HG02943 (cell line): ENCODE measurements at regions not wholly inside any gene's neighbourhood (a gene's known extent, or its start where the extent isn't known, plus 50 kb on each side); places are given as distances from the start of the nearest gene placed in this dataset.
"Not testable (repeated sequence)": the region's sequence is repeated elsewhere in the genome, so short reads cannot be mapped to it uniquely, and the experiment has no call there.

ENCODE experiments used
- ATAC-seq: cut with Tn5 transposase; IDR thresholded peaks from one replicate; pipeline ENCODE4 v1.9.1; 2021; ENCODE audit warnings: mild to moderate bottlenecking, low read depth, moderate library complexity; ENCODE audit not compliant: unreplicated experiment

GRCh38 chr1:120465900-120466299 lies 51.1 kb downstream of the NBPF8 start:
- not testable (repeated sequence) for ATAC-seq

GRCh38 chr1:120477663-120478062 lies 62.8 kb downstream of the NBPF8 start:
- ATAC-seq = not testable (repeated sequence)

GRCh38 chr1:120478400-120478799 lies 63.6 kb downstream of the NBPF8 start:
- ATAC-seq = not testable (repeated sequence)

- not testable (repeated sequence) for ATAC-seq
These were observed 72.7 kb downstream of the NBPF8 start for GRCh38 chr1:120487542-120487941.

- not testable (repeated sequence) for ATAC-seq
These were observed 74.4 kb downstream of the NBPF8 start for GRCh38 chr1:120489217-120489616.

- not testable (repeated sequence) for ATAC-seq
These were observed 82.3 kb downstream of the NBPF8 start for GRCh38 chr1:120497145-120497544.

- not testable (repeated sequence) for ATAC-seq
These were observed 88.4 kb downstream of the NBPF8 start for GRCh38 chr1:120503284-120503683.

GRCh38 chr1:120506352-120506751 lies 91.5 kb downstream of the NBPF8 start:
- ATAC-seq = not testable (repeated sequence)

GRCh38 chr1:120508351-120508750 lies 93.5 kb downstream of the NBPF8 start:
- not testable (repeated sequence) for ATAC-seq

- not testable (repeated sequence) for ATAC-seq
These were observed 94.4 kb downstream of the NBPF8 start for GRCh38 chr1:120509258-120509657.

GRCh38 chr1:120513099-120513498 lies 98.3 kb downstream of the NBPF8 start:
- not testable (repeated sequence) for ATAC-seq

GRCh38 chr1:120513531-120513930 lies 98.7 kb downstream of the NBPF8 start:
- ATAC-seq = not testable (repeated sequence)

- ATAC-seq = not testable (repeated sequence)
These were observed 104.4 kb downstream of the NBPF8 start for GRCh38 chr1:120519196-120519595.

- not testable (repeated sequence) for ATAC-seq
These were observed 109.6 kb downstream of the NBPF8 start for GRCh38 chr1:120524416-120524815.

- ATAC-seq = not testable (repeated sequence)
These were observed 110.6 kb downstream of the NBPF8 start for GRCh38 chr1:120525386-120525785.

- not testable (repeated sequence) for ATAC-seq
These were observed 114.7 kb downstream of the NBPF8 start for GRCh38 chr1:120529475-120530089.

GRCh38 chr1:120531455-120531854 lies 116.6 kb downstream of the NBPF8 start:
- ATAC-seq = not testable (repeated sequence)

GRCh38 chr1:120534361-120535047 lies 119.7 kb downstream of the NBPF8 start:
- peak; percentile 64 for ATAC-seq

- not testable (repeated sequence) for ATAC-seq
These were observed 120.2 kb downstream of the NBPF8 start for GRCh38 chr1:120535052-120535451.

- not testable (repeated sequence) for ATAC-seq
These were observed 126.6 kb downstream of the NBPF8 start for GRCh38 chr1:120541394-120541793.

GRCh38 chr1:120542365-120542764 lies 127.5 kb downstream of the NBPF8 start:
- not testable (repeated sequence) for ATAC-seq

GRCh38 chr1:120542940-120543339 lies 128.1 kb downstream of the NBPF8 start:
- not testable (repeated sequence) for ATAC-seq
